Glutamatergic neuron (in vitro differentiated cells): ENCODE measurements at regions not wholly inside any gene's neighbourhood (a gene's known extent, or its start where the extent isn't known, plus 50 kb on each side); places are given as distances from the start of the nearest gene placed in this dataset.

Experiments
- DNase-seq: peaks from one replicate; pipeline ENCODE4 v3.0.0; 2022
- H3K27ac Mint-ChIP-seq: one replicate; pipeline ENCODE4 v1.8.0; 2020; ENCODE audit warnings: mild to moderate bottlenecking, mixed read lengths, inconsistent platforms; ENCODE audit not compliant: unreplicated experiment
- H3K27me3 Mint-ChIP-seq: one replicate; pipeline ENCODE4 v1.8.0; 2020; ENCODE audit warnings: mild to moderate bottlenecking, moderate library complexity, mixed read lengths, inconsistent platforms; ENCODE audit not compliant: unreplicated experiment
- H3K36me3 Mint-ChIP-seq: one replicate; pipeline ENCODE4 v1.8.0; 2020; ENCODE audit warnings: mild to moderate bottlenecking, mixed read lengths, inconsistent platforms; ENCODE audit not compliant: unreplicated experiment
- H3K4me1 Mint-ChIP-seq: one replicate; pipeline ENCODE4 v1.8.0; 2020; ENCODE audit warnings: mild to moderate bottlenecking, low read depth, mixed read lengths, inconsistent platforms; ENCODE audit not compliant: unreplicated experiment
- H3K4me3 Mint-ChIP-seq: one replicate; pipeline ENCODE4 v1.8.0; 2020; ENCODE audit warnings: mild to moderate bottlenecking, mixed read lengths, inconsistent platforms; ENCODE audit not compliant: unreplicated experiment
- H3K9me3 Mint-ChIP-seq: one replicate; pipeline ENCODE4 v1.8.0; 2020; ENCODE audit warnings: mild to moderate bottlenecking, moderate library complexity, mixed read lengths, inconsistent platforms; ENCODE audit not compliant: unreplicated experiment
- CTCF ChIP-seq: fragments of 200-600 bp; sonication (generic); IDR thresholded peaks from one replicate; pipeline ENCODE4 v1.5.0; 2021; ENCODE audit not compliant: partially characterized antibody, unreplicated experiment

GRCh38 chr5:28788954-28789353 lies 1750.6 kb upstream of the CDH9 start:
- TF ChIP-seq CTCF: no peak
- Mint-ChIP-seq H3K4me1 (peaks cover 2% of the 10 kb centered on the region), H3K27me3 (no peaks in the 10 kb centered on the region), H3K4me3 (no peak overlapping the region), H3K36me3 (no peaks in the 10 kb centered on the region), H3K27ac (no peak overlapping the region), H3K9me3 (no peaks in the 10 kb centered on the region)
- no peak for DNase-seq

GRCh38 chr5:28780083-28780692 lies 1741.8 kb upstream of the CDH9 start:
- H3K27ac Mint-ChIP-seq: no peak overlapping the region
- no peak for TF ChIP-seq CTCF

GRCh38 chr5:28779161-28779754 lies 1740.9 kb upstream of the CDH9 start:
- no peaks in the 10 kb centered on the region for H3K36me3 Mint-ChIP-seq
- peaks cover 2% of the 10 kb centered on the region for H3K27me3 Mint-ChIP-seq
- H3K9me3 Mint-ChIP-seq: no peaks in the 10 kb centered on the region
- no peak overlapping the region for H3K27ac Mint-ChIP-seq
- H3K4me3 Mint-ChIP-seq: no peak overlapping the region
- DNase-seq: no peak
- TF ChIP-seq CTCF: no peak
- peaks cover 14% of the 10 kb centered on the region for H3K4me1 Mint-ChIP-seq

More at GRCh38 chr5:28780083-28780692, 1741.8 kb upstream of the CDH9 start:
- Mint-ChIP-seq H3K27me3 (peaks cover 2% of the 10 kb centered on the region), H3K4me3 (no peak overlapping the region), H3K36me3 (no peaks in the 10 kb centered on the region), H3K9me3 (no peaks in the 10 kb centered on the region), H3K4me1 (peaks cover 14% of the 10 kb centered on the region)
- no peak for DNase-seq

- Mint-ChIP-seq H3K4me3 (no peak overlapping the region), H3K4me1 (no peaks in the 10 kb centered on the region), H3K27ac (no peak overlapping the region), H3K27me3 (peaks cover 2% of the 10 kb centered on the region), H3K9me3 (no peaks in the 10 kb centered on the region), H3K36me3 (no peaks in the 10 kb centered on the region)
- no peak for DNase-seq
- no peak for TF ChIP-seq CTCF
These were observed 1731.9 kb upstream of the CDH9 start for GRCh38 chr5:28770307-28770706.

GRCh38 chr5:28766565-28767158 lies 1728.3 kb upstream of the CDH9 start:
- no peaks in the 10 kb centered on the region for H3K9me3 Mint-ChIP-seq
- H3K4me1 Mint-ChIP-seq: no peaks in the 10 kb centered on the region
- no peak overlapping the region for H3K4me3 Mint-ChIP-seq
- no peaks in the 10 kb centered on the region for H3K27me3 Mint-ChIP-seq
- DNase-seq: no peak
- no peak overlapping the region for H3K27ac Mint-ChIP-seq
- no peaks in the 10 kb centered on the region for H3K36me3 Mint-ChIP-seq
- TF ChIP-seq CTCF: peak; percentile 69
